GM18951 (cell line): ENCODE measurements at regions not wholly inside any gene's neighbourhood (a gene's known extent, or its start where the extent isn't known, plus 50 kb on each side); places are given as distances from the start of the nearest gene placed in this dataset.

Experiments
- POLR2A ChIP-seq: IDR thresholded peaks from 4 replicates; pipeline ENCODE4 v1.6.1; 2011; ENCODE audit warnings: mild to moderate bottlenecking; ENCODE audit not compliant: insufficient read length, insufficient read depth; ENCODE audit errors: extremely low read depth
- in situ Hi-C: fragments of 300-500 bp; cut with MboI; formaldehyde crosslinking; loops from one replicate; pipeline ENCODE4 v1.12.0; 2022; ENCODE audit warnings: low sequenced_read_pairs, mixed read lengths, inconsistent platforms; ENCODE audit not compliant: unreplicated experiment

- TF ChIP-seq POLR2A: no peak
- in situ Hi-C loops: no loop called here
These were observed 58.3 kb upstream of the SHH start for GRCh38 chr7:155870334-155871180.

- in situ Hi-C loops: no loop called here
- TF ChIP-seq POLR2A: no peak
These were observed 57.5 kb upstream of the SHH start for GRCh38 chr7:155869784-155870076.

- TF ChIP-seq POLR2A: no peak
- in situ Hi-C loops: no loop called here
These were observed 56.9 kb upstream of the SHH start for GRCh38 chr7:155868955-155869783.

- in situ Hi-C loops: no loop called here
- TF ChIP-seq POLR2A: no peak
These were observed 55.6 kb upstream of the SHH start for GRCh38 chr7:155867734-155868400.

DNA sequence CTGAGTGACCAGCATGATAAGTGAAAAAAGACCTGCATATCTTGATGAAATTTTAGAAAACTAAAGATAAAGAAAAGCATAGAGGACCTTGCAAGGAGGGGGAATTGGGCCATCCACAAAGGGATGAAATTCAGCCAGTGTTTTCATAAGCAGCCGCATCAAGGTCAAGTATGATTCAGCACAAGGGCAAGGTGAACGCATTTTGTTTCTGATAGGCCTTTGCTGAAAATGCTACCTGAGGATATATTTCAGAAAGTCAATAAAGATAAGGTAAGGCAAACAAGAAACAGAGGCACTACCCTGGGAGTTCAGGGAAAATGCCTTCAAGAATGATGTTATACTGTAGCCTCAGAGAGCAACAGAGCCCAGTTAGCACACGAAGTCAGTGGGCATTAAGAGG is 55.0 kb upstream of the SHH start:
- in situ Hi-C loops: no loop called here
- TF ChIP-seq POLR2A: no peak

DNA sequence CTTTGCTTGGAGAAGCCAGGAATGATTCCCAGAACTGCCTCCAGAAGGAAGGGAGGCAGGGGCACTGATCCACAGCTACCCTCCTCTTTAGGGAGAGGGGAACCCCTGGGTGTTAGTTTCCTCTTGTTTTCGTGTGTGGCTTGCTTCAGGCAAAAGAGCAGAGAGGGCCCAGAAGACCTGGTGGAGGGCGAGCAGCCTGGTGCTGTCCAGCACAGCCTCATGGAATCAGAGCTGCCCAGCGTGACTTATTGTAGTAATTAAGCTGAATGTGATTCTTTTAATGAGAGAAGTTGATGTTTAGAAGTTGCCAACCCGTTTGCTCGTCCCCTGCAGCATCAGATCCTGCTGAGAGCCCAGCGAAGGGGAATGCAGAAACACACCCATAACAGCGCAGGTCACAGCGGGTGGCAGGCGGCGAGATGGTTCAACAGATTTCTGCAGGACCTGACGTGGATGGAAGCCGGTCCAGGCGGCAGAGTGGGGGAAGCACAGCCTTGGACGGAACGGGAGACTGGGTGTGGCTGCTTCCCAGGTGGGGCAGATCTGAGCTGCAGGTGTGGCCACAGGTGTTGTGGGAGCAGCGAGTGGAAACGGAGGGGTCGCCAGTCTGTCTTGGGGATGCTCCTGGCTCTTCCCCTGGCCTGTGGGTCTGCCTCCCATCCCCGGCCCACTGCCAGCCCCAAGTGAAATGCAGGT is 53.7 kb upstream of the SHH start:
- in situ Hi-C loops: no loop called here
- no peak for TF ChIP-seq POLR2A

GRCh38 chr7:155864991-155865690 is 52.9 kb upstream of the SHH start:
- no peak for TF ChIP-seq POLR2A
- in situ Hi-C loops: no loop called here

GRCh38 chr7:155864271-155864985 is 52.2 kb upstream of the SHH start:
- in situ Hi-C loops: no loop called here
- no peak for TF ChIP-seq POLR2A

DNA sequence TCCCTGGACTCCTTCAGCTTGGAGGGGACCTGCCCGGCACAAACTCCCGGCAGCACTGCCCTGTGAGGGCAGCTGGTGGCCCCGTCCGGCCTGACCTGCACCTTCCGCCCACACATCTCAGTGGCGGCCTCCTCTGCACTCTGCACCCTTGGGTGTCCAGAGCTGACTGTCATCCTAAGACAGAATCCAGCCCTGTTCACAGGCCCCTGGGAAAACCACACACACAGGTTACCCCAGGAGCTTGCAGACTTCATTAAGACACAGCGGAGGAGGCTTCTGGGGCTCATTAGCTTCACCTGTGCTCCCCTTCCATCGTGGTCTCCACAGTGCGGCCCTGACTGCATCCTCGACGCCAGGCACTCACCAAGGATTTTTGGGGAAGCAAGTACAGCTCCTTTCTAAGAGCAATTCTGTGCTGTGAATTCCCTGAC is 51.5 kb upstream of the SHH start:
- TF ChIP-seq POLR2A: no peak
- in situ Hi-C loops: no loop called here

GRCh38 chr7:155862123-155862892 is 50.0 kb upstream of the SHH start:
- in situ Hi-C loops: no loop called here
- TF ChIP-seq POLR2A: no peak
